ENCODE measurements at regions not wholly inside any gene's neighbourhood (a gene's known extent, or its start where the extent isn't known, plus 50 kb on each side); places are given as distances from the start of the nearest gene placed in this dataset.

DNA sequence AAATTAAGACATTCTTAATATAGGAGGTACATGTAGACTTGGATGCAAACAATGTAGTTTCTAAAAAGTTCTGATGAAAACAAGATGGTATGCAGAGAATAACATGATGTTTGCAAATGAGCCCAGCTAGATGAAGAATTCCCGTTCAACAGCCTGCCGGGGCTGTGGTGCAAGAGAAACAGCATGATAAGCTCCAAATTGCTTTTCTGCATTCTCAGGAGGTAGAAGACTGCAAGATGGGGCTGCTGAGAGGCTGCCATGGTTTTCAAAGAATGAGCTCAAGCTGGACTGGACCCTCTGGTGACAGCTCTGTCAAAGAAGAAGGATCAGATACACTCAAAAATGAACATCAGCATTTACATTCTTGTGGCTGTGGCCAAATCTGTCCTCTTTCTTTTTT, 73.4 kb upstream of the PALS2 start:
- Histone ChIP-seq H3K4me3 (ENCODE audit: control insufficient read depth in 2 of 3, extremely low read depth in 1 of 3, insufficient read depth in 2 of 3, low read depth in 1 of 3, low read length in 3 of 3) (no peak overlapping the region), H4K20me1 (ENCODE audit: control insufficient read depth, extremely low read depth, insufficient read depth, low read length) (no peaks in the 10 kb centered on the region), H3K9me3 (ENCODE audit: control insufficient read depth, low read depth, low read length) (no peaks in the 10 kb centered on the region), H3K27me3 (ENCODE audit: control insufficient read depth, extremely low read depth, insufficient read depth, low read length) (no peaks in the 10 kb centered on the region), H3K4me2 (ENCODE audit: control insufficient read depth, extremely low read depth, insufficient read depth, low read depth, low read length) (no peak overlapping the region), H3K36me3 (ENCODE audit: control insufficient read depth in 2 of 2, extremely low read depth in 1 of 2, insufficient read depth in 2 of 2, low read length in 2 of 2) (no peaks in the 10 kb centered on the region), H3K9ac (ENCODE audit: control insufficient read depth, extremely low read depth, insufficient read depth, low read length) (no peak overlapping the region), H3K9me1 (ENCODE audit: control insufficient read depth, extremely low read depth, insufficient read depth, low read length) (no peaks in the 10 kb centered on the region), H3K27ac (ENCODE audit: control insufficient read depth, insufficient read depth, low read length) (no peak overlapping the region), H3K79me2 (ENCODE audit: control insufficient read depth, insufficient read depth, low read length) (no peaks in the 10 kb centered on the region), H3K4me1 (ENCODE audit: control insufficient read depth, extremely low read depth, insufficient read depth, low read length) (no peaks in the 10 kb centered on the region), H2AFZ (ENCODE audit: control insufficient read depth, low read length) (no peak overlapping the region)
- DNase-seq (ENCODE audit: low read depth, low spot score) (no peak), FAIRE-seq (no peak)
- dilution Hi-C loops (cut with MboI; ENCODE audit: extremely low pct_ligation_motif_present, low sequenced_read_pairs) = no loop called here
- TF ChIP-seq EZH2 (IDR thresholded peaks at IDR 0.05; ENCODE audit: low read length) = no peak
- TF ChIP-seq, protein P1, sequence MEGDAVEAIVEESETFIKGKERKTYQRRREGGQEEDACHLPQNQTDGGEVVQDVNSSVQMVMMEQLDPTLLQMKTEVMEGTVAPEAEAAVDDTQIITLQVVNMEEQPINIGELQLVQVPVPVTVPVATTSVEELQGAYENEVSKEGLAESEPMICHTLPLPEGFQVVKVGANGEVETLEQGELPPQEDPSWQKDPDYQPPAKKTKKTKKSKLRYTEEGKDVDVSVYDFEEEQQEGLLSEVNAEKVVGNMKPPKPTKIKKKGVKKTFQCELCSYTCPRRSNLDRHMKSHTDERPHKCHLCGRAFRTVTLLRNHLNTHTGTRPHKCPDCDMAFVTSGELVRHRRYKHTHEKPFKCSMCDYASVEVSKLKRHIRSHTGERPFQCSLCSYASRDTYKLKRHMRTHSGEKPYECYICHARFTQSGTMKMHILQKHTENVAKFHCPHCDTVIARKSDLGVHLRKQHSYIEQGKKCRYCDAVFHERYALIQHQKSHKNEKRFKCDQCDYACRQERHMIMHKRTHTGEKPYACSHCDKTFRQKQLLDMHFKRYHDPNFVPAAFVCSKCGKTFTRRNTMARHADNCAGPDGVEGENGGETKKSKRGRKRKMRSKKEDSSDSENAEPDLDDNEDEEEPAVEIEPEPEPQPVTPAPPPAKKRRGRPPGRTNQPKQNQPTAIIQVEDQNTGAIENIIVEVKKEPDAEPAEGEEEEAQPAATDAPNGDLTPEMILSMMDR (optimal IDR thresholded peaks at IDR 0.05 in 1 of 3, IDR thresholded peaks at IDR 0.05 in 1 of 3, conservative IDR thresholded peaks at IDR 0.05 in 1 of 3; ENCODE audit: extremely low read depth in 1 of 3, insufficient read depth in 2 of 3, low read length in 3 of 3) = no peak

DNA sequence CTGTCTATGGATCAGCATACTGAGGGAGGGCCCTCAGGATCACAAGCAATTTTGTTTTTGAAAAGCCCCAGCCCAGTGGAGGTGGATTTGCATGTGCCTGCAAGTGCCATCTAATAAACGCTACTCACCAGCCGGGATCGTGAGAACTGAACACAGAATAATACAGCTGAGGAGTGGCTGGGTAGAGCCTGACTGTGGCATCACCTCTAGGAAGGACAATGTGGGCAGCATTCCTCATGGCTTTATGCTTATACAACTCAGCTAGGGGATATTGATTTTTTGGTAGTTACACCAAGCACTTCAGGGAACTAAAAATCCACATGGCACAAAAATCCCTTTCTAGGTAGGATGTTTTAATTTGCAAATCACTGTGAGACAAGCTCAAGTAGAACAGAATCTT, 72.7 kb upstream of the PALS2 start:
- Histone ChIP-seq H2AFZ (ENCODE audit: control insufficient read depth, low read length) (no peak overlapping the region), H4K20me1 (ENCODE audit: control insufficient read depth, extremely low read depth, insufficient read depth, low read length) (no peaks in the 10 kb centered on the region), H3K9ac (ENCODE audit: control insufficient read depth, extremely low read depth, insufficient read depth, low read length) (no peak overlapping the region), H3K4me2 (ENCODE audit: control insufficient read depth, extremely low read depth, insufficient read depth, low read depth, low read length) (no peak overlapping the region), H3K36me3 (ENCODE audit: control insufficient read depth in 2 of 2, extremely low read depth in 1 of 2, insufficient read depth in 2 of 2, low read length in 2 of 2) (no peaks in the 10 kb centered on the region), H3K79me2 (ENCODE audit: control insufficient read depth, insufficient read depth, low read length) (no peaks in the 10 kb centered on the region), H3K9me3 (ENCODE audit: control insufficient read depth, low read depth, low read length) (no peaks in the 10 kb centered on the region), H3K4me1 (ENCODE audit: control insufficient read depth, extremely low read depth, insufficient read depth, low read length) (no peaks in the 10 kb centered on the region), H3K27me3 (ENCODE audit: control insufficient read depth, extremely low read depth, insufficient read depth, low read length) (no peaks in the 10 kb centered on the region), H3K4me3 (ENCODE audit: control insufficient read depth in 2 of 3, extremely low read depth in 1 of 3, insufficient read depth in 2 of 3, low read depth in 1 of 3, low read length in 3 of 3) (no peak overlapping the region), H3K9me1 (ENCODE audit: control insufficient read depth, extremely low read depth, insufficient read depth, low read length) (no peaks in the 10 kb centered on the region), H3K27ac (ENCODE audit: control insufficient read depth, insufficient read depth, low read length) (no peak overlapping the region)
- FAIRE-seq (no peak), DNase-seq (ENCODE audit: low read depth, low spot score) (no peak)
- dilution Hi-C loops (cut with MboI; ENCODE audit: extremely low pct_ligation_motif_present, low sequenced_read_pairs) = no loop called here
- TF ChIP-seq EZH2 (IDR thresholded peaks at IDR 0.05; ENCODE audit: low read length) = no peak
- TF ChIP-seq, protein P1 (optimal IDR thresholded peaks at IDR 0.05 in 1 of 3, IDR thresholded peaks at IDR 0.05 in 1 of 3, conservative IDR thresholded peaks at IDR 0.05 in 1 of 3; ENCODE audit: extremely low read depth in 1 of 3, insufficient read depth in 2 of 3, low read length in 3 of 3) = no peak

All from keratinocyte (primary cell).